Endothelial cell of umbilical vein (primary cell): ENCODE measurements at regions not wholly inside any gene's neighbourhood (a gene's known extent, or its start where the extent isn't known, plus 50 kb on each side); places are given as distances from the start of the nearest gene placed in this dataset.

Source experiments
- BruUV-seq: library from RNA; stranded (reverse); fragments of 400-500 nt; replicated peaks from 2 replicates; lab custom pipeline; 2021; lab: Mats Ljungman, UMichigan
- CTCF ChIA-PET: fragments of 300-600, 350-600 bp; sonication (Branson Sonifier 250); formaldehyde crosslinking; loops from one replicate; lab custom pipeline; 2021; ENCODE audit warnings: antibody characterized with exemption, inconsistent platforms; lab: Charles Lee
- POLR2A ChIA-PET: fragments of 300-600, 350-600 bp; sonication (Branson Sonifier 250); formaldehyde crosslinking; loops from one replicate; lab custom pipeline; 2021; ENCODE audit warnings: antibody characterized with exemption, inconsistent platforms; lab: Charles Lee
- DNase-seq: peaks from one replicate; pipeline ENCODE4 v3.0.0-alpha.2; 2011; ENCODE audit warnings: low read depth, low spot score
- FAIRE-seq: peaks from 2 replicates; lab custom pipeline; 2011; peaks lifted over from hg19 to GRCh38; lab: Jason Lieb, UNC
- H2AFZ ChIP-seq: 2 replicates; pipeline ENCODE4 v1.6.0; 2012; ENCODE audit warnings: low read depth, low read length, control low read depth, inconsistent platforms
- H3K27ac ChIP-seq: 2 replicates; pipeline ENCODE4 v1.5.1; 2011; ENCODE audit warnings: low read depth, mild to moderate bottlenecking, control low read depth, low read length, moderate library complexity; ENCODE audit not compliant: insufficient read depth
- H3K27me3 ChIP-seq, 2 experiments: 2 replicates each; pipeline versions ENCODE4 v1.6.0 to v1.6.1; 2011; ENCODE audit warnings: low read length in 2 of 2, mixed read lengths in 1 of 2; ENCODE audit not compliant: control insufficient read depth in 2 of 2, insufficient read depth in 2 of 2
- H3K36me3 ChIP-seq, 2 experiments: 2 replicates in 1 of 2; 3 replicates in 1 of 2; pipeline ENCODE4 v1.5.1; 2011; ENCODE audit warnings: low read length in 2 of 2, mild to moderate bottlenecking in 1 of 2, moderate library complexity in 1 of 2; ENCODE audit not compliant: control insufficient read depth in 2 of 2, insufficient read depth in 2 of 2; ENCODE audit errors: extremely low read depth in 1 of 2
- H3K4me1 ChIP-seq: 3 replicates; pipeline ENCODE4 v1.5.1; 2011; ENCODE audit warnings: mild to moderate bottlenecking, low read length; ENCODE audit not compliant: control insufficient read depth, insufficient read depth; ENCODE audit errors: extremely low read depth
- H3K4me2 ChIP-seq: 2 replicates; pipeline ENCODE4 v1.6.1; 2011; ENCODE audit warnings: low read length, control low read depth, mixed read lengths; ENCODE audit not compliant: insufficient read depth
- H3K4me3 ChIP-seq, 3 experiments: fragments of 200-600 bp in 1 of 3; sonication (generic), shearing (Covaris generic) in 1 of 3; replicated peaks in 1 of 3; 2 replicates each; pipeline ENCODE4 v1.5.1; 2011 to 2016; ENCODE audit warnings: control low read depth in 3 of 3, low read length in 3 of 3, mild to moderate bottlenecking in 2 of 3, inconsistent platforms in 1 of 3, low read depth in 1 of 3, moderate library complexity in 1 of 3; ENCODE audit not compliant: insufficient read depth in 1 of 3
- H3K79me2 ChIP-seq: 2 replicates; pipeline ENCODE4 v1.6.0; 2012; ENCODE audit warnings: low read length, inconsistent platforms; ENCODE audit not compliant: control insufficient read depth, insufficient read depth
- H3K9ac ChIP-seq: replicated peaks from 2 replicates; pipeline ENCODE3; 2011; ENCODE audit warnings: low read length, control low read depth; ENCODE audit not compliant: insufficient read depth; ENCODE audit errors: extremely low read depth
- H3K9me1 ChIP-seq: replicated peaks from 3 replicates; pipeline ENCODE4 v1.6.0; 2011; ENCODE audit warnings: mild to moderate bottlenecking, low read length; ENCODE audit not compliant: control insufficient read depth, insufficient read depth; ENCODE audit errors: extremely low read depth
- H3K9me3 ChIP-seq: replicated peaks from 2 replicates; pipeline ENCODE4 v1.5.1; 2012; ENCODE audit warnings: low read length, inconsistent platforms; ENCODE audit not compliant: control insufficient read depth, insufficient read depth
- H4K20me1 ChIP-seq: replicated peaks from 2 replicates; pipeline ENCODE3; 2011; ENCODE audit warnings: mild to moderate bottlenecking, low read length; ENCODE audit not compliant: control insufficient read depth, insufficient read depth; ENCODE audit errors: extremely low read depth
- CTCF ChIP-seq, 2 donors: IDR thresholded peaks; 1 replicate in 1 of 2; 2 replicates in 1 of 2; pipeline ENCODE4 v1.5.1; 2011; ENCODE audit warnings: low read length in 2 of 2, mild to moderate bottlenecking in 2 of 2, moderate library complexity in 2 of 2, control low read depth in 1 of 2, inconsistent platforms in 1 of 2, low read depth in 1 of 2; ENCODE audit not compliant: insufficient read depth in 1 of 2; ENCODE audit errors: extremely low read depth in 1 of 2
- EZH2 ChIP-seq: IDR thresholded peaks from 2 replicates; pipeline ENCODE4 v1.6.1; 2012; ENCODE audit warnings: borderline replicate concordance, low read depth, mild to moderate bottlenecking, moderate library complexity, low read length, inconsistent platforms; ENCODE audit not compliant: severe bottlenecking
- FOS ChIP-seq: IDR thresholded peaks from 2 replicates; pipeline ENCODE4 v1.6.1; 2011; ENCODE audit warnings: mild to moderate bottlenecking, low read length, moderate library complexity, borderline replicate concordance; ENCODE audit not compliant: insufficient read depth
- GATA2 ChIP-seq: IDR thresholded peaks from 2 replicates; pipeline ENCODE4 v1.7.0; 2011; ENCODE audit warnings: low read depth, mild to moderate bottlenecking, moderate library complexity, mixed read lengths, low read length; ENCODE audit not compliant: insufficient read length, insufficient read depth
- JUN ChIP-seq: IDR thresholded peaks from 2 replicates; pipeline ENCODE4 v1.6.1; 2011; ENCODE audit warnings: borderline replicate concordance, low read depth; ENCODE audit not compliant: insufficient read length, insufficient read depth
- MAX ChIP-seq: IDR thresholded peaks from 2 replicates; pipeline ENCODE4 v1.6.1; 2011; ENCODE audit not compliant: insufficient read depth, insufficient read length
- MYC ChIP-seq: IDR thresholded peaks from one replicate; pipeline ENCODE4 v1.6.1; 2011; ENCODE audit warnings: mild to moderate bottlenecking, low read depth, low read length
- POLR2A ChIP-seq: IDR thresholded peaks from 2 replicates; pipeline ENCODE4 v1.6.1; 2012; ENCODE audit warnings: low read depth, mild to moderate bottlenecking, control low read depth, low read length
- POLR2AphosphoS5 ChIP-seq: IDR thresholded peaks from 2 replicates; pipeline ENCODE4 v1.6.1; 2012; ENCODE audit warnings: low read depth, mild to moderate bottlenecking, control low read depth, low read length, moderate library complexity; ENCODE audit not compliant: insufficient read depth
- dilution Hi-C: fragments of 300-500 bp; cut with MboI; formaldehyde crosslinking; loops from one replicate; pipeline ENCODE4 v1.15.0; 2019; ENCODE audit warnings: low sequenced_read_pairs; ENCODE audit not compliant: extremely low pct_ligation_motif_present
- intact Hi-C: fragments of 100-400 bp; cut with micrococcal nuclease; formaldehyde crosslinking; loops from one replicate; pipeline ENCODE4 v1.10.0; 2022

GRCh38 chr19:5257155-5258045 lies 83.2 kb downstream of the PTPRS start:
- intact Hi-C loops, result no loop called here
- no peaks in the 10 kb centered on the region for H3K79me2 ChIP-seq
- CTCF ChIA-PET, result interaction anchor here (1.2 kb wide), 1 partner anchor 24 kb away, joined by 3 read pairs; no protein-coding TSS in a partner anchor
- no peaks in the 10 kb centered on the region for H3K4me1 ChIP-seq
- TF ChIP-seq GATA2, result no peak
- no peak for TF ChIP-seq EZH2
- TF ChIP-seq POLR2AphosphoS5, result no peak
- POLR2A ChIA-PET, result no interaction called here
- no peaks in the 10 kb centered on the region for H3K9me1 ChIP-seq
- no peak overlapping the region for H2AFZ ChIP-seq
- BruUV-seq, result no TSS peak
- no peak overlapping the region for H3K4me3 ChIP-seq
- no peak overlapping the region for H3K27ac ChIP-seq
- FAIRE-seq (no peak), DNase-seq (no peak)
- no peaks in the 10 kb centered on the region for H4K20me1 ChIP-seq
- H3K36me3 ChIP-seq, result no peaks in the 10 kb centered on the region
- H3K9me3 ChIP-seq, result no peaks in the 10 kb centered on the region
- dilution Hi-C loops, result loop anchor here (10.0 kb wide), 1 partner anchor 87 kb away; the partner anchor contains the start of gene PTPRS
- peaks cover 2 to 4% of the 10 kb centered on the region in 2 experiments for H3K27me3 ChIP-seq
- H3K9ac ChIP-seq, result no peak overlapping the region
- no peak overlapping the region for H3K4me2 ChIP-seq

GRCh38 chr19:5255602-5256231 lies 84.9 kb downstream of the PTPRS start:
- Histone ChIP-seq H3K9me1 (no peaks in the 10 kb centered on the region), H3K4me2 (no peak overlapping the region), H3K36me3 (no peaks in the 10 kb centered on the region), H2AFZ (no peak overlapping the region), H4K20me1 (no peaks in the 10 kb centered on the region), H3K27me3 (no peaks in the 10 kb centered on the region), H3K4me1 (no peaks in the 10 kb centered on the region), H3K4me3 (no peak overlapping the region), H3K27ac (no peak overlapping the region), H3K9me3 (no peaks in the 10 kb centered on the region), H3K79me2 (no peaks in the 10 kb centered on the region), H3K9ac (no peak overlapping the region)
- DNase-seq (no peak), FAIRE-seq (no peak)
- ChIA-PET CTCF (no interaction called here), POLR2A (no interaction called here)
- no TSS peak for BruUV-seq
- intact Hi-C loops, result no loop called here
- no peak for TF ChIP-seq POLR2A
- no peak for TF ChIP-seq MYC
- TF ChIP-seq POLR2AphosphoS5, result no peak
- TF ChIP-seq FOS, result no peak
- no peak for TF ChIP-seq GATA2
- TF ChIP-seq MAX, result no peak
- TF ChIP-seq JUN, result no peak
- no peak for TF ChIP-seq EZH2
- TF ChIP-seq CTCF (IDR thresholded peaks at IDR 0.05; ENCODE audit: extremely low read depth in 1 of 2, insufficient read depth in 1 of 2, low read depth in 1 of 2, low read length in 2 of 2), result no peak
- dilution Hi-C loops, result loop anchor here (10.0 kb wide), 1 partner anchor 89 kb away; the partner anchor contains the start of gene PTPRS
